ENCODE measurements at regions not wholly inside any gene's neighbourhood (a gene's known extent, or its start where the extent isn't known, plus 50 kb on each side); places are given as distances from the start of the nearest gene placed in this dataset.
A peak's percentile ranks its signal among the peaks of the same experiment; 100 is the strongest.

GRCh38 chr7:82678716-82679115 is 235.1 kb upstream of the CACNA2D1 start:
- Histone ChIP-seq H3K27ac (ENCODE audit: low read depth) (no peak overlapping the region), H4K20me1 (replicated peaks; ENCODE audit: insufficient read depth) (no peaks in the 10 kb centered on the region), H3K4me3 (no peak overlapping the region), H3K9me2 (ENCODE audit: insufficient read depth) (no peaks in the 10 kb centered on the region), H3K27me3 (ENCODE audit: insufficient read depth) (no peaks in the 10 kb centered on the region), H3K4me2 (no peak overlapping the region), H3K79me2 (replicated peaks; ENCODE audit: insufficient read depth) (no peaks in the 10 kb centered on the region), H3F3A (replicated peaks; ENCODE audit: low read depth) (no peaks in the 10 kb centered on the region), H3K4me1 (ENCODE audit: insufficient read depth) (peaks cover 17% of the 10 kb centered on the region), H3K36me3 (ENCODE audit: insufficient read depth) (no peaks in the 10 kb centered on the region), H2AFZ (peak overlapping the region; percentile 76; the same call in 1 of the 2 replicates)
- Mint-ChIP-seq H3K27me3 (ENCODE audit: insufficient read depth, low read depth, poor library complexity) (peaks cover 2% of the 10 kb centered on the region), H3K4me3 (no peak overlapping the region), H3K9me3 (no peaks in the 10 kb centered on the region), H3K4me1 (peaks cover 23% of the 10 kb centered on the region), H3K27ac (peak overlapping the region; percentile 16; the same call in 1 of the 2 replicates), H3K36me3 (ENCODE audit: low read depth) (no peaks in the 10 kb centered on the region)
- no peak for DNase-seq (ENCODE audit: low spot score)
- ATAC-seq: no peak
- TF ChIP-seq CTCF (conservative IDR thresholded peaks at IDR 0.05; ENCODE audit: low read depth in 2 of 2): no peak
- TF ChIP-seq EZH2 (IDR thresholded peaks at IDR 0.05; ENCODE audit: low read depth, unreplicated experiment): no peak
- no peak for TF ChIP-seq STAT1 (IDR thresholded peaks at IDR 0.05; ENCODE audit: unreplicated experiment)
- TF ChIP-seq NANOG (IDR thresholded peaks at IDR 0.05; ENCODE audit: borderline replicate concordance): no peak
- no peak for TF ChIP-seq ZNF114 (CRISPR knock-in tag; IDR thresholded peaks at IDR 0.05)
- TF ChIP-seq ZNF462 (CRISPR knock-in tag; IDR thresholded peaks at IDR 0.05): no peak
- TF ChIP-seq JUNB (IDR thresholded peaks at IDR 0.05; ENCODE audit: unreplicated experiment): no peak
- TF ChIP-seq ETS1 (IDR thresholded peaks at IDR 0.05): no peak
- no peak for TF ChIP-seq POLR2AphosphoS5 (IDR thresholded peaks at IDR 0.05; ENCODE audit: low read depth)
- TF ChIP-seq CREB1 (CRISPR knock-in tag; IDR thresholded peaks at IDR 0.05; ENCODE audit: low read depth): no peak
- no peak for TF ChIP-seq EZH2phosphoT487 (IDR thresholded peaks at IDR 0.05; ENCODE audit: unreplicated experiment)
- no peak for TF ChIP-seq REST (IDR thresholded peaks at IDR 0.05; ENCODE audit: unreplicated experiment)
- no peak for TF ChIP-seq ZNF331 (CRISPR knock-in tag; IDR thresholded peaks at IDR 0.05; ENCODE audit: low read depth)

All from GM23338 (cell line).